GM23338 (cell line): ENCODE measurements at regions not wholly inside any gene's neighbourhood (a gene's known extent, or its start where the extent isn't known, plus 50 kb on each side); places are given as distances from the start of the nearest gene placed in this dataset.

Experiments
- CREB1 ChIP-seq: fragments of 250-450 bp; sonication (Bioruptor Pico); IDR thresholded peaks from 2 replicates; pipeline ENCODE4 v1.5.0; 2020; ENCODE audit warnings: low read depth, mild to moderate bottlenecking, moderate library complexity
- ETS1 ChIP-seq: IDR thresholded peaks from 2 replicates; pipeline ENCODE4 v1.6.1; 2016; ENCODE audit warnings: antibody characterized with exemption
- EZH2 ChIP-seq: fragments of 200-600 bp; sonication (generic); IDR thresholded peaks from one replicate; pipeline ENCODE4 v1.8.0; 2017; ENCODE audit warnings: antibody characterized with exemption, mild to moderate bottlenecking, low read depth; ENCODE audit not compliant: unreplicated experiment
- EZH2phosphoT487 ChIP-seq: fragments of 200-600 bp; sonication (generic); IDR thresholded peaks from one replicate; pipeline ENCODE4 v1.8.1; 2018; ENCODE audit warnings: antibody characterized with exemption; ENCODE audit not compliant: unreplicated experiment
- JUNB ChIP-seq: IDR thresholded peaks from one replicate; pipeline ENCODE4 v1.6.1; 2016; ENCODE audit warnings: antibody characterized with exemption; ENCODE audit not compliant: unreplicated experiment
- NANOG ChIP-seq: IDR thresholded peaks from 2 replicates; pipeline ENCODE4 v1.6.1; 2016; ENCODE audit warnings: antibody characterized with exemption, borderline replicate concordance
- POLR2AphosphoS5 ChIP-seq: IDR thresholded peaks from 2 replicates; pipeline ENCODE4 v1.6.1; 2016; ENCODE audit warnings: antibody characterized with exemption, low read depth
- ZNF114 ChIP-seq: fragments of 250-450 bp; sonication (Bioruptor Pico); IDR thresholded peaks from 2 replicates; pipeline ENCODE4 v1.5.0; 2020; ENCODE audit warnings: mild to moderate bottlenecking, moderate library complexity
- TF ChIP-seq, protein P1 (sequence below), 2 experiments: fragments of 200-600 bp in 1 of 2; sonication (generic) in 1 of 2; conservative IDR thresholded peaks; 2 replicates each; pipeline versions ENCODE4 v1.5.1 to v1.6.1; 2016 to 2017; ENCODE audit warnings: antibody characterized with exemption in 2 of 2, low read depth in 2 of 2, mild to moderate bottlenecking in 2 of 2, moderate library complexity in 1 of 2
- TF ChIP-seq, protein P2 (sequence below): IDR thresholded peaks from one replicate; pipeline ENCODE4 v1.6.1; 2018; ENCODE audit warnings: antibody characterized with exemption; ENCODE audit not compliant: unreplicated experiment

DNA sequence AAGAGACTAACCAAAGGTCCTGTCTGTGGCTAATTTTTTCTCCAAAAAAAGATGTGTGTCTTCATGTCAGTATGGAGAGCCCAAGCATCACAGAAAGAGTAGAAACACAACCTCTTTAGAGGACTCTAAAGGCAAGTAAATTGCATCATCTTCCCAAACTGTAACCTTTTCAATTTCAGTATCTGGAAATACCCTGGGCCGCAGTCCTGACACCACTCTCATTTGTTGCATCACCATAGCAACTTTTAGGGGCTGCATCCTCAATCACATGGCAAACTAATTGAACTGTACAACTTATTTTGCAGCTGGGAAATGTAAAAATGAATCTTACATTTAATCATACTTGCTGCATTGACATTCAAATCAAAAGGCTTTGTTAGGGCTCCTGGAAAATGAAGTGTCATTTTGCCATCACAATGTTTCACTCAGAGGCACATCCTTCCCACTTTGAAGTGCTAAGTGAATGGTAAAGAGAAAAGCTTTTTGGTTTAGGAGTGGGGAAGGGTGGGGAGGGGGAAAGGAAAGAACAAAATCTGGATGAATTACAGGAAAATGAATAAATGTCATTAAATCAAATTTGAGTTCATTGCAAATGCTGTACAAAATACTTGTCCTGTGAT lies 60.6 kb upstream of the GRIA1 start:
- no peak for TF ChIP-seq POLR2AphosphoS5
- no peak for TF ChIP-seq CREB1
- TF ChIP-seq, protein P1, sequence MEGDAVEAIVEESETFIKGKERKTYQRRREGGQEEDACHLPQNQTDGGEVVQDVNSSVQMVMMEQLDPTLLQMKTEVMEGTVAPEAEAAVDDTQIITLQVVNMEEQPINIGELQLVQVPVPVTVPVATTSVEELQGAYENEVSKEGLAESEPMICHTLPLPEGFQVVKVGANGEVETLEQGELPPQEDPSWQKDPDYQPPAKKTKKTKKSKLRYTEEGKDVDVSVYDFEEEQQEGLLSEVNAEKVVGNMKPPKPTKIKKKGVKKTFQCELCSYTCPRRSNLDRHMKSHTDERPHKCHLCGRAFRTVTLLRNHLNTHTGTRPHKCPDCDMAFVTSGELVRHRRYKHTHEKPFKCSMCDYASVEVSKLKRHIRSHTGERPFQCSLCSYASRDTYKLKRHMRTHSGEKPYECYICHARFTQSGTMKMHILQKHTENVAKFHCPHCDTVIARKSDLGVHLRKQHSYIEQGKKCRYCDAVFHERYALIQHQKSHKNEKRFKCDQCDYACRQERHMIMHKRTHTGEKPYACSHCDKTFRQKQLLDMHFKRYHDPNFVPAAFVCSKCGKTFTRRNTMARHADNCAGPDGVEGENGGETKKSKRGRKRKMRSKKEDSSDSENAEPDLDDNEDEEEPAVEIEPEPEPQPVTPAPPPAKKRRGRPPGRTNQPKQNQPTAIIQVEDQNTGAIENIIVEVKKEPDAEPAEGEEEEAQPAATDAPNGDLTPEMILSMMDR (conservative IDR thresholded peaks at IDR 0.05; ENCODE audit: low read depth in 2 of 2), result no peak
- TF ChIP-seq EZH2phosphoT487, result no peak
- no peak for TF ChIP-seq EZH2
- TF ChIP-seq, protein P2, sequence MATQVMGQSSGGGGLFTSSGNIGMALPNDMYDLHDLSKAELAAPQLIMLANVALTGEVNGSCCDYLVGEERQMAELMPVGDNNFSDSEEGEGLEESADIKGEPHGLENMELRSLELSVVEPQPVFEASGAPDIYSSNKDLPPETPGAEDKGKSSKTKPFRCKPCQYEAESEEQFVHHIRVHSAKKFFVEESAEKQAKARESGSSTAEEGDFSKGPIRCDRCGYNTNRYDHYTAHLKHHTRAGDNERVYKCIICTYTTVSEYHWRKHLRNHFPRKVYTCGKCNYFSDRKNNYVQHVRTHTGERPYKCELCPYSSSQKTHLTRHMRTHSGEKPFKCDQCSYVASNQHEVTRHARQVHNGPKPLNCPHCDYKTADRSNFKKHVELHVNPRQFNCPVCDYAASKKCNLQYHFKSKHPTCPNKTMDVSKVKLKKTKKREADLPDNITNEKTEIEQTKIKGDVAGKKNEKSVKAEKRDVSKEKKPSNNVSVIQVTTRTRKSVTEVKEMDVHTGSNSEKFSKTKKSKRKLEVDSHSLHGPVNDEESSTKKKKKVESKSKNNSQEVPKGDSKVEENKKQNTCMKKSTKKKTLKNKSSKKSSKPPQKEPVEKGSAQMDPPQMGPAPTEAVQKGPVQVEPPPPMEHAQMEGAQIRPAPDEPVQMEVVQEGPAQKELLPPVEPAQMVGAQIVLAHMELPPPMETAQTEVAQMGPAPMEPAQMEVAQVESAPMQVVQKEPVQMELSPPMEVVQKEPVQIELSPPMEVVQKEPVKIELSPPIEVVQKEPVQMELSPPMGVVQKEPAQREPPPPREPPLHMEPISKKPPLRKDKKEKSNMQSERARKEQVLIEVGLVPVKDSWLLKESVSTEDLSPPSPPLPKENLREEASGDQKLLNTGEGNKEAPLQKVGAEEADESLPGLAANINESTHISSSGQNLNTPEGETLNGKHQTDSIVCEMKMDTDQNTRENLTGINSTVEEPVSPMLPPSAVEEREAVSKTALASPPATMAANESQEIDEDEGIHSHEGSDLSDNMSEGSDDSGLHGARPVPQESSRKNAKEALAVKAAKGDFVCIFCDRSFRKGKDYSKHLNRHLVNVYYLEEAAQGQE, result no peak
- no peak for TF ChIP-seq JUNB
- TF ChIP-seq ZNF114 (CRISPR knock-in tag), result no peak
- no peak for TF ChIP-seq ETS1
- peak; percentile 82; the same call in 1 of the 2 replicates for TF ChIP-seq NANOG
